A549 (cell line): ENCODE measurements at regions not wholly inside any gene's neighbourhood (a gene's known extent, or its start where the extent isn't known, plus 50 kb on each side); places are given as distances from the start of the nearest gene placed in this dataset.

ENCODE experiments used
- BHLHE40 ChIP-seq: IDR thresholded peaks from 2 replicates; pipeline ENCODE4 v1.6.1; 2012; ENCODE audit warnings: low read depth, low read length, inconsistent platforms
- CBX2 ChIP-seq: fragments of 200-600 bp; sonication (generic); IDR thresholded peaks from 2 replicates; pipeline ENCODE4 v1.6.1; 2016; ENCODE audit warnings: low read depth, mild to moderate bottlenecking, borderline replicate concordance
- CHD4 ChIP-seq: fragments of 200-600 bp; sonication (generic); IDR thresholded peaks from 2 replicates; pipeline ENCODE4 v1.6.1; 2016; ENCODE audit warnings: antibody characterized with exemption, mild to moderate bottlenecking, borderline replicate concordance
- ESRRA ChIP-seq: fragments of 150-350 bp; IDR thresholded peaks from 2 replicates; pipeline ENCODE4 v1.6.1; 2014; ENCODE audit warnings: mild to moderate bottlenecking, low read length, borderline replicate concordance
- MAFK ChIP-seq: fragments of 450-650 bp; IDR thresholded peaks from 2 replicates; pipeline ENCODE4 v1.6.1; 2014; ENCODE audit not compliant: partially characterized antibody
- MAZ ChIP-seq: fragments of 150-350 bp; IDR thresholded peaks from 2 replicates; pipeline ENCODE4 v1.6.1; 2014; ENCODE audit warnings: antibody characterized with exemption, low read depth, low read length, borderline replicate concordance
- NFE2L2 ChIP-seq: fragments of 150-350 bp; conservative IDR thresholded peaks from 2 replicates; pipeline ENCODE4 v1.6.1; 2014; ENCODE audit warnings: low read length
- POLR2A ChIP-seq: IDR thresholded peaks from 2 replicates; pipeline ENCODE4 v1.6.1; 2012; ENCODE audit warnings: mild to moderate bottlenecking, low read length
- RNF2 ChIP-seq: fragments of 200-600 bp; sonication (generic); IDR thresholded peaks from 2 replicates; pipeline ENCODE4 v1.6.1; 2016; ENCODE audit warnings: low read depth, mild to moderate bottlenecking, antibody characterized with exemption, moderate library complexity, borderline replicate concordance
- TF ChIP-seq, protein P1 (sequence below): fragments of >200 bp; sonication (Bioruptor Twin); formaldehyde crosslinking; IDR thresholded peaks from 3 replicates; pipeline ENCODE4 v1.5.1; 2016
- TF ChIP-seq, protein P2 (sequence below): fragments of >200 bp; sonication (Bioruptor Twin); formaldehyde crosslinking; IDR thresholded peaks from 3 replicates; pipeline ENCODE4 v1.6.1; 2016
- TF ChIP-seq, protein P3 (sequence below): fragments of 450-650 bp; IDR thresholded peaks from 2 replicates; pipeline ENCODE4 v1.6.1; 2014; ENCODE audit warnings: antibody characterized with exemption
- TF ChIP-seq, protein P4 (sequence below): IDR thresholded peaks from 2 replicates; pipeline ENCODE4 v1.6.1; 2012

DNA sequence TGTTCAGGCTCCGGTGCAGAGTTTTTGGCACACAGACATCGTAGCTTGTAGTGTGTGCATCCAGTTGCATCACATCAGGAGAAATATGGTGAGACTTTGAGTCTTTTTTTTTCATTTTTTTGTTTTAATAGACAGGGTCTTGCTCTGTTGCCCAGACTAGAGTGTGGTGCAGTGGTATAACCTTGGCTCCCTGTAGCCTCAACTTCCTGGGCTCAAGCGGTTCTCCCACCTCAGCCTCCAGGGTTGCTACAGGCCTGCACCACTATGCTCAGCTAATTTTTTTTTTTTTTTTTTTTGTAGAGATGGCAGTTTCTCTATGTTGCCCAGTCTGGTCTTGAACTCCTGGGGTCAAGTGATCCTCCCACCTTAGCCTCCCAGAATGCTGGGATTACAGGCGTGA, 51.1 kb upstream of the TEX264 start:
- no peak for TF ChIP-seq POLR2A
- TF ChIP-seq, protein P1, sequence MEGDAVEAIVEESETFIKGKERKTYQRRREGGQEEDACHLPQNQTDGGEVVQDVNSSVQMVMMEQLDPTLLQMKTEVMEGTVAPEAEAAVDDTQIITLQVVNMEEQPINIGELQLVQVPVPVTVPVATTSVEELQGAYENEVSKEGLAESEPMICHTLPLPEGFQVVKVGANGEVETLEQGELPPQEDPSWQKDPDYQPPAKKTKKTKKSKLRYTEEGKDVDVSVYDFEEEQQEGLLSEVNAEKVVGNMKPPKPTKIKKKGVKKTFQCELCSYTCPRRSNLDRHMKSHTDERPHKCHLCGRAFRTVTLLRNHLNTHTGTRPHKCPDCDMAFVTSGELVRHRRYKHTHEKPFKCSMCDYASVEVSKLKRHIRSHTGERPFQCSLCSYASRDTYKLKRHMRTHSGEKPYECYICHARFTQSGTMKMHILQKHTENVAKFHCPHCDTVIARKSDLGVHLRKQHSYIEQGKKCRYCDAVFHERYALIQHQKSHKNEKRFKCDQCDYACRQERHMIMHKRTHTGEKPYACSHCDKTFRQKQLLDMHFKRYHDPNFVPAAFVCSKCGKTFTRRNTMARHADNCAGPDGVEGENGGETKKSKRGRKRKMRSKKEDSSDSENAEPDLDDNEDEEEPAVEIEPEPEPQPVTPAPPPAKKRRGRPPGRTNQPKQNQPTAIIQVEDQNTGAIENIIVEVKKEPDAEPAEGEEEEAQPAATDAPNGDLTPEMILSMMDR, result no peak
- TF ChIP-seq CHD4, result no peak
- no peak for TF ChIP-seq MAZ
- TF ChIP-seq RNF2, result no peak
- TF ChIP-seq, protein P2, sequence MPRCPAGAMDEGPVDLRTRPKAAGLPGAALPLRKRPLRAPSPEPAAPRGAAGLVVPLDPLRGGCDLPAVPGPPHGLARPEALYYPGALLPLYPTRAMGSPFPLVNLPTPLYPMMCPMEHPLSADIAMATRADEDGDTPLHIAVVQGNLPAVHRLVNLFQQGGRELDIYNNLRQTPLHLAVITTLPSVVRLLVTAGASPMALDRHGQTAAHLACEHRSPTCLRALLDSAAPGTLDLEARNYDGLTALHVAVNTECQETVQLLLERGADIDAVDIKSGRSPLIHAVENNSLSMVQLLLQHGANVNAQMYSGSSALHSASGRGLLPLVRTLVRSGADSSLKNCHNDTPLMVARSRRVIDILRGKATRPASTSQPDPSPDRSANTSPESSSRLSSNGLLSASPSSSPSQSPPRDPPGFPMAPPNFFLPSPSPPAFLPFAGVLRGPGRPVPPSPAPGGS, result no peak
- TF ChIP-seq, protein P3, sequence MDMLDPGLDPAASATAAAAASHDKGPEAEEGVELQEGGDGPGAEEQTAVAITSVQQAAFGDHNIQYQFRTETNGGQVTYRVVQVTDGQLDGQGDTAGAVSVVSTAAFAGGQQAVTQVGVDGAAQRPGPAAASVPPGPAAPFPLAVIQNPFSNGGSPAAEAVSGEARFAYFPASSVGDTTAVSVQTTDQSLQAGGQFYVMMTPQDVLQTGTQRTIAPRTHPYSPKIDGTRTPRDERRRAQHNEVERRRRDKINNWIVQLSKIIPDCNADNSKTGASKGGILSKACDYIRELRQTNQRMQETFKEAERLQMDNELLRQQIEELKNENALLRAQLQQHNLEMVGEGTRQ, result no peak
- TF ChIP-seq NFE2L2, result no peak
- TF ChIP-seq ESRRA, result no peak
- TF ChIP-seq, protein P4, sequence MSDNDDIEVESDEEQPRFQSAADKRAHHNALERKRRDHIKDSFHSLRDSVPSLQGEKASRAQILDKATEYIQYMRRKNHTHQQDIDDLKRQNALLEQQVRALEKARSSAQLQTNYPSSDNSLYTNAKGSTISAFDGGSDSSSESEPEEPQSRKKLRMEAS, result no peak
- no peak for TF ChIP-seq BHLHE40
- no peak for TF ChIP-seq CBX2
- no peak for TF ChIP-seq MAFK
